ENCODE measurements at regions not wholly inside any gene's neighbourhood (a gene's known extent, or its start where the extent isn't known, plus 50 kb on each side); places are given as distances from the start of the nearest gene placed in this dataset.
"Not testable (repeated sequence)": the region's sequence is repeated elsewhere in the genome, so short reads cannot be mapped to it uniquely, and the experiment has no call there.

GRCh38 chr17:74123866-74124444, 79.5 kb upstream of the RPL38 start:
- no peak for DNase-seq

- no peak for DNase-seq
These were observed 78.3 kb upstream of the RPL38 start for GRCh38 chr17:74125156-74125555.

- peak; percentile 25 to 52 (median 30) for DNase-seq
These were observed 77.1 kb upstream of the RPL38 start for GRCh38 chr17:74126179-74126900.

- no peak for DNase-seq
These were observed 76.5 kb upstream of the RPL38 start for GRCh38 chr17:74126959-74127358.

- DNase-seq: no peak
These were observed 74.8 kb upstream of the RPL38 start for GRCh38 chr17:74128456-74129211.

GRCh38 chr17:74129800-74130199, 73.7 kb upstream of the RPL38 start:
- not testable (repeated sequence) for DNase-seq

GRCh38 chr17:74130276-74130675, 73.2 kb upstream of the RPL38 start:
- no peak for DNase-seq

GRCh38 chr17:74130841-74131240, 72.6 kb upstream of the RPL38 start:
- DNase-seq: no peak

- DNase-seq: no peak
These were observed 71.1 kb upstream of the RPL38 start for GRCh38 chr17:74132354-74132753.

GRCh38 chr17:74133740-74134139, 69.7 kb upstream of the RPL38 start:
- DNase-seq: no peak

- not testable (repeated sequence) for DNase-seq
These were observed 69.2 kb upstream of the RPL38 start for GRCh38 chr17:74134234-74134633.

- no peak for DNase-seq
These were observed 68.5 kb upstream of the RPL38 start for GRCh38 chr17:74134991-74135390.

GRCh38 chr17:74135391-74136167, 67.9 kb upstream of the RPL38 start:
- DNase-seq: no peak

- DNase-seq: no peak
These were observed 66.1 kb upstream of the RPL38 start for GRCh38 chr17:74137416-74137815.

- DNase-seq: no peak
These were observed 64.4 kb upstream of the RPL38 start for GRCh38 chr17:74139120-74139519.

- no peak for DNase-seq
These were observed 63.2 kb upstream of the RPL38 start for GRCh38 chr17:74140282-74140681.

- DNase-seq: no peak
These were observed 61.9 kb upstream of the RPL38 start for GRCh38 chr17:74141612-74142011.

GRCh38 chr17:74143318-74143717, 60.2 kb upstream of the RPL38 start:
- not testable (repeated sequence) for DNase-seq

GRCh38 chr17:74145756-74146155, 57.7 kb upstream of the RPL38 start:
- no peak for DNase-seq

GRCh38 chr17:74146196-74146595, 57.3 kb upstream of the RPL38 start:
- DNase-seq: no peak

- DNase-seq: no peak
These were observed 56.2 kb upstream of the RPL38 start for GRCh38 chr17:74147056-74147835.

GRCh38 chr17:74147966-74148365, 55.5 kb upstream of the RPL38 start:
- DNase-seq: no peak

All from suppressor macrophage treated with lipopolysaccharide for 1 hour (primary cell).